Stimulated activated CD8-positive, alpha-beta memory T cell treated with anti-CD3 and anti-CD28 coated beads, Interleukin-7, amount 100 ng/mL, for 4 hours (primary cell): ENCODE measurements at regions not wholly inside any gene's neighbourhood (a gene's known extent, or its start where the extent isn't known, plus 50 kb on each side); places are given as distances from the start of the nearest gene placed in this dataset.

ENCODE experiments used
- DNase-seq, 2 donors: peaks; one replicate each; pipeline ENCODE4 v3.0.0-alpha.2; 2020; ENCODE audit warnings: low read depth in 2 of 2

DNA sequence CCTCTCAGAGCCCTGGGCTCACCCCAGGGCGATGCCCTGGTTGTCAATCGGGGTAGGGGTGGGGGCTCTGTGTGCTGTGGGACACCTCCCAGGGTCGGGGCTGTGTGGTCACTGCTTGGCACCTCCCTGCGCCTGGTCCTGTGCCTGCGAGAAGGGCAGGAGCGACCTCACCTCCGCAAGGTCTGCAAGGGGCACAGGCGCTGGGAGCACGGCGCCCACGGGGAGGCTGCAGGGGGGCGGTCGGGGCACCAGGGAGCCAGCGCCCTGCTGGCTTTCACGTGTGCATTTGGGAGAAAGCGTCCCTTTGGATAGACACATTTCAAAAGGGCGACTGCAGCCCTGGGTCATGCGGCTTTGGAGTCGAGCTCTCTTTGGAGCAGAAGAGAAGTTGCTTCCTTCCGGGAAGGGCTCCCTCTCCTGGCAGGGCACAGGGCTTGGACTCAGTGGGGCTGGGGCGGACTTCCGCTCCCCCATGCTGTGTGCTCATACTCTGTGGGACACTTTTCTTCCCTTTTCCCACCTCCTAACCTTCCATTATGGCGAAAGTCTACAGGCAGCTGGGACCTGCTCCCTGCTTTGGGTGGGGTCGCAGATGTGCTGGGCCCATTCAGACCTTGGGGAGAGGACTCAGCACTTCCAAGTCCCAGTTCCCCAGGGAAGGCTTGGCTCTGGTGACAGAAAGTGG is 52.9 kb upstream of the SLC28A3 start:
- DNase-seq = no peak

DNA sequence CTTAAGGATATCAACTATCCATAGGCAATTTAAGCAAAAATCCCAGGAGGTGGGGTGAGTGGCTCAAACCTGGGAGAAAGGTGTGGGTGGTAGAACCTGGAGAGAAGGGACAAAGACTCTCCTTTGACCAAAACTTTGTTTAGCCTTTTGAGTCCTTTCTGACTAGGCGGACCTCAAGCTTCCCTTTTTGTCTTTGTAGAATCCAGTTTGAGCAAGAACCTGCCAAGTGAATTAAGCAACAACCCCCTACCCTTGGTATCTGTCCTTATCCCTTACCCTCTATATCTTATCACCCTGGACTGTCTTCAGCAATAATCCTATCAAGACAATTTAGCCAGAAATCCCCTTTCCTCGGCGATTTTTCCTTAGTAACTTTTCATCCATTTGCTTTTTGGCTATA is 53.5 kb upstream of the SLC28A3 start:
- DNase-seq = no peak

DNA sequence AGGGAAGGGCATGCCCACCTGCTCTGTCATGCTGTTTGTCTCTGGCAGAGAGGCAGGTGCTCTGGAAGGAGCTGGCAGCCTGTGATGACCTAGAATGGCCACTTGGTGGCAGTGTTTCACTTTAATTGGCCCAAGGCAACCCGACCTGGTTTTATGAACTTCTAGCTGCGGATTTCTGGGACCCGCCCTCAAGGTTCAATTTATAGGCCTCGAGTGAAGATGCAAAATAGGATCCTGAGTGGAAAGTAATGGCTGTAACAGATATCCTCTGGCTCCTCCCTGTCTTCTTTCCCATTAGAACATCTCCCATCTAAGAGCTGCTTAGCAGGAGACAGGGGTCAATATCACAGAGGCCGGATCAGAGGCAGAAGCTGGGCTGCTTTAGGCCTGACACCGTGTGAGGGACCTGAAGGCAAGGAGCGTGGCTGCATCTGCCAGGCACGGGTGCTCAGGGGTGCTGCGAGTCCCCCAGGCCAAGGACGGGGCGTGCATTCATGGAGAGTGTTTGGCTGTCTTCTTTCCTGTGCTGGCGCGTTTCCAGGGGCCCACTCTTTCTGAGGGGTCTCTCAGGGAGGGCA is 56.7 kb upstream of the SLC28A3 start:
- DNase-seq = peak; percentile 39 to 43

- DNase-seq = no peak
Observed at GRCh38 chr9:84397822-84398221, 57.3 kb upstream of the SLC28A3 start.

DNA sequence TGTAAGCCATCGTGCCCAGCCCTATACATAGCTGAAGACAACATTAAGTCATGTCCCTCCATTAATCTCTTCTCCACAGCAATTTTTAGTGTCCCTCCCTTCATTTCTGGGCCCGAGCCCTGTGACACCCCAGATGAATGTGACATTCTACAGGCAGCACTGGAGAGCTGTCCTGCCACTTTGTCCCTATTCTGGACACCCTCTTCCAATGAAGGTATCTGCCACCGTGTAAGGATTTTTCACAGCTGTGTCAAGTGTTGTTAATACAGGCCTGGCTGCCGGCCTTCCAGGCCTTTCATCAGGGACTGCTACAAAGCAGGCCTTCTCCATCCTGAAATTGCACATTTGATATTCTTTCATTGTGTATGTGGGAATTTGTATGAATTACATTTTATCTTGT is 62.0 kb upstream of the SLC28A3 start:
- DNase-seq = no peak

GRCh38 chr9:84403288-84403687 is 62.7 kb upstream of the SLC28A3 start:
- DNase-seq = no peak

DNA sequence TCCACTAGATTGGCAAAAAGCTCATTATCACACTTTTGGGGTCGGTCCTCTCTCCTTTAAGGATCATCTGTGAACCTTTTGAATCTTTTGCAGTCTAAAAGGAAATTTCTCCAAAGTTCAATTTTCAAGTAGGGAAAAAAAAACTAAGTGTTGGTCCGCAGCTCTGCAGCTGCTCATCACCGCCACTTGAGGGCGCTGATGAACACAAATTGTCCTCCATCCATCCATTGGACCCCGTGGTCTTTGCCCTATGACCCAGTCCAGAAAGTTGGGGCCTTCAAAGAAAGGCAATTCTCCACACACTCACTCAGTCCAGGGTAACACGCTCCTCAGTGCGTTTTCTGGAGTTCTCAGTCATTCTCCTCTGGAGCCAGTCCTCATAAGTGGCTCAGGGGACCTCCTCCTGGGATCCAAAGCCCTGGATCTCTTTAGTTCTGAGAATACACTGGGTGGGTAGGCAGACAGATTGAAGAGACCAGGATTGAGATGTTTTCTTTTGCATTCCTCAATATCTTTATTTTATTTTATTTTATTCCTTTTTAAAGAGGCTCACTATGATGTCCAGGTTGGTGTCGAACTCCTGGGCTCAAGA is 63.6 kb upstream of the SLC28A3 start:
- no peak for DNase-seq

DNA sequence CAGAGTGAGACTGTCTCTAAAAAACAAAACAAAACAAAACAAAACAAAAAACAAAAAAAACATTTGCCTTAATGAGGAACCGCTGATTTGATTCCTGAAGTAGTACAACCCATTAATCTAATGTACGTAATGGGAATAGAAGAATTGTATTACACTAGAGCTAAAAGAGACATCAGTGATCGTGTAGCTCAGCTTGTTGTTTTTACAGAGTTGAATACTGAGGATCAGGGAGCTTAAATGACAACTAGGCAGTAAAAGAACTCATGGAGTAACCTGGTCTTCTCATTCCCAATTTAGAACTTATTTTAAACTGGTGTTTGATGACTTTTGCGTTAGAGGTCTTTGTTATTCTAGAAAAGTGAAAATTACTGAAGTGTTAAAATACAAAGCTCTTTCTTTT is 65.1 kb upstream of the SLC28A3 start:
- DNase-seq = no peak

- no peak for DNase-seq
Observed at GRCh38 chr9:84408416-84408815, 67.9 kb upstream of the SLC28A3 start.

GRCh38 chr9:84411683-84412267 is 71.2 kb upstream of the SLC28A3 start:
- no peak for DNase-seq

DNA sequence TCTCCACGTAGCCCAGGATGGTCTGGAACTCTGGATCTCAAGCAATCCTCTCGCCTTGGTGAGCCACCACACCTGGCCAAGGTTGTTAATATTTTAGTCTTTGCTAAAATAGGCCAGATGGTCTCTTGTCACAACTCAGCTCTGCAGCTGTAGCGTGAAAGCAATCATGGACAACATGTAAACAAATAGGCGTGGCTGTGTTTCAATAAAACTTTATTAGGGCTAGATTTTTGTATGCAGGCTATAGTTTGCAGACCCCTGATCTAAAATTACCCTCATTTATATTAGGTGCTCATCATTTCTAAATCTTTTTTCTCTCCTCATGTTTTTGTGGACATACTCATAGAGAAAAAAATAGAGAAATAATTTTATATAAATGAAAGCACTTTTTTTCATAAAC is 72.1 kb upstream of the SLC28A3 start:
- DNase-seq = no peak

DNA sequence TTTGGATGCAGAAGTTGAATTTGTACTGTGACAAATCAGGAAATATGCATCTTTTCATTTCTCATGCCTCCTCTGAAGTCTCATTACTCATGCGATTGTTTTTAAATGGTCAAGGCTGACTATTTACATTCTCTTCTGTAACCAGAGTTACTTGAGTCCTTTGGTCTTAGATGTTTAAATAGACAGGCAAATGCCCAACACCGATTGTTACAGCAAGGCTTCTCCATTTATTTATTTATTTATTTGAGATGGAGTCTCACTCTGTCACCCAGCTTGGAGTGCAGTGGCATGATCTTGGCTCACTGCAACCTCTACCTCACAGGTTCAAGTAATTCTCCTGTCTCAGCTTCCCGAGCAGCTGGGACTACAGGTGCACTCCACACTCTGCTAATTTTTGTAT is 72.7 kb upstream of the SLC28A3 start:
- no peak for DNase-seq

GRCh38 chr9:84419031-84419602 is 78.6 kb upstream of the SLC28A3 start:
- no peak for DNase-seq

- no peak for DNase-seq
Observed at GRCh38 chr9:84424931-84425330, 84.4 kb upstream of the SLC28A3 start.

DNA sequence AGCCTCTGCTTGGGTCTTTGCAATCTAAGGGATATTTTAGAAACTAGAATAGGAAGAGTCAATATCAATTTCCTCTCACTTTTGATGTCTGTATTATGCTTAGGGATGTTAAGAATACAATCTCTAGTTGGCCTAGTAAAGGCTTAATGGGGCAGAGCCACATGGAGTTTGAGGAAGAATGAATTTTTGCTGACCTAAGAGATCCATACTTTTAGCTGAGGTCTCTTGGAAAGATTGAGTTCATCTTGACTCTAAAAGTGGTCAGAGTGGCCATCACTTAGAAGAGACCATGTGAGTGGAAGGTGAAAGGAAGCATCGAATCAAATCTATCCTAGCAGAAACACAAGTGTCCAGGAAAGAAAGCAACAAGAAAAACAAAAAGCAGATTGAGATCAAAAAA is 92.2 kb upstream of the SLC28A3 start:
- DNase-seq = no peak

GRCh38 chr9:84435902-84436301 is 95.3 kb upstream of the SLC28A3 start:
- DNase-seq = no peak

- DNase-seq = no peak
Observed at GRCh38 chr9:84436386-84437109, 96.0 kb upstream of the SLC28A3 start.

DNA sequence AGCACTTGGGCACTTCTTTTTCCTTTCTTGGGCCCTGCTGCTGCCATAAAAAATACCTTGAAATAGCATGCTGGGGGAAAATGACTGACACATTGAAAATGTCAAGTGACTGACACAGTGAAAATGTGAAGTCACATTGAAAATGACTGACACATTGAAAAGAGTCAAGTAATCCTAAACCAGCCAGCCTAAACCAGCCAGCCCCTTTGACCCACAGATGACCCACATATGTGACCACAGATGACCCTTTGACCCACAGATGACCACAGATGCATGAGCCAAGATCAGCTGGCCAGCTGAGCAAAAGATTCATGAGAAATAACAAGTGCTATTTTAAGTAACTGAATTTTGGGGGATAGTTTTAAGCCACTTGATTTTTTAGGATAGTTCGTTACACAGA is 97.8 kb upstream of the SLC28A3 start:
- no peak for DNase-seq

- no peak for DNase-seq
Observed at GRCh38 chr9:84439250-84439649, 98.7 kb upstream of the SLC28A3 start.

- DNase-seq = no peak
Observed at GRCh38 chr9:84442712-84443111, 102.2 kb upstream of the SLC28A3 start.

DNA sequence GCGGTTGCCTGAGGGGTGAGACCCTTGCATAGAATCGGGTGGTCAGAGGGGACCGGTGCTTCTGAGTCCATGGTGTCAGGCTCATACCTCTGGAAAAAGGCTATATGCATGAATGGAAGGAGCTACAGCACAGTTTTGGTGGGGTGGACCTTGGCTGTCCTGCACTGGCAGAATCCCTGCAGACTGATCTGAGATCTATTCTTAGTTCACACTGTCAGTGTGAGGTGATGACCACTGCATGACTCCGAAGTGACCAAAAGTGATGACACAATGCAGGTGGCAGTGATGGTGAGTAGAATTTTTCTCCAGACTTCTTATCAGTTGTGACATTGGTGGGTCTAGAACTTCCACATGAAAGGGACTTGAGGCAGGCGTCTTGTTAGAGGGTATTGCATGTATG is 105.2 kb upstream of the SLC28A3 start:
- no peak for DNase-seq

DNA sequence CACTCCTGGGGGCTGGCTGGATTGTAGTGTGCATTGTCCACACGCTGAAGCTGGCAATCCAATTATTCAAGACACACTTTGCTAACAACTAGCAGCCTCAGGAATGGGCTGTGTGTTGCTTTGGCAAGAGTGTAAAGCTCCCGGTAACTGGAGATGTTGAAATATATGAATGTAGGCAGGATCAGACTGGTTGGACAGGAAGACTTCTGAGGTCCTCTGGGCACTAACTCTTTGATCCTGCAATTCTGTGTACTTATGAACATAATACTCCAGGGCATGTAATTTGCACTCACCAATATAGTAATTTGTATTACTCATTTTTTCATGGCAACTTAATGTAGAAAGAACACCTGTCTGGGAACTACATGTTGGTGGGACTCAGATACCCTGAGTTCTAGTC is 106.7 kb upstream of the SLC28A3 start:
- no peak for DNase-seq
